ENCODE measurements at regions not wholly inside any gene's neighbourhood (a gene's known extent, or its start where the extent isn't known, plus 50 kb on each side); places are given as distances from the start of the nearest gene placed in this dataset.
"Not testable (repeated sequence)": the region's sequence is repeated elsewhere in the genome, so short reads cannot be mapped to it uniquely, and the experiment has no call there.

DNA sequence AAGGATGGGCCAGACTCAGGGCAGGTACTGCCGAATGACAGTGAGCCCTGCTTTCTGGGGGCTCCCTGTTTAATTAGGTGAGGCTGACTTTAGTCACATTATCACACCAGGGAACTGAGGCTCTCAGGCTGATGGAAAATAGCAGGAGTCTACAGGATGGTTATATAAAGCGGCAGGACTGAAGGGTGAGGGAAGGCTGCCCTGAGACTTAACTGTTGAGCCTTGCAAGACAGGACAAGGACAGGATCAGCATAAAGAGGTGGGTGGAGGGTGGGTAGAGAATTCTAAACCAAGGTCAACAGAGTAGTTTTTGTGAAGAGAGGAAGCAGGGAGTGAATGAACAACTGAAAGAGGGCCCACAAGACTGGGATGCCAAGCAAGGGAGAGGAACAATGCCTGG is 330.1 kb downstream of the SPATA31A6 start:
- TF ChIP-seq, protein P1, sequence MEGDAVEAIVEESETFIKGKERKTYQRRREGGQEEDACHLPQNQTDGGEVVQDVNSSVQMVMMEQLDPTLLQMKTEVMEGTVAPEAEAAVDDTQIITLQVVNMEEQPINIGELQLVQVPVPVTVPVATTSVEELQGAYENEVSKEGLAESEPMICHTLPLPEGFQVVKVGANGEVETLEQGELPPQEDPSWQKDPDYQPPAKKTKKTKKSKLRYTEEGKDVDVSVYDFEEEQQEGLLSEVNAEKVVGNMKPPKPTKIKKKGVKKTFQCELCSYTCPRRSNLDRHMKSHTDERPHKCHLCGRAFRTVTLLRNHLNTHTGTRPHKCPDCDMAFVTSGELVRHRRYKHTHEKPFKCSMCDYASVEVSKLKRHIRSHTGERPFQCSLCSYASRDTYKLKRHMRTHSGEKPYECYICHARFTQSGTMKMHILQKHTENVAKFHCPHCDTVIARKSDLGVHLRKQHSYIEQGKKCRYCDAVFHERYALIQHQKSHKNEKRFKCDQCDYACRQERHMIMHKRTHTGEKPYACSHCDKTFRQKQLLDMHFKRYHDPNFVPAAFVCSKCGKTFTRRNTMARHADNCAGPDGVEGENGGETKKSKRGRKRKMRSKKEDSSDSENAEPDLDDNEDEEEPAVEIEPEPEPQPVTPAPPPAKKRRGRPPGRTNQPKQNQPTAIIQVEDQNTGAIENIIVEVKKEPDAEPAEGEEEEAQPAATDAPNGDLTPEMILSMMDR (IDR thresholded peaks at IDR 0.05; ENCODE audit: control extremely low read depth in 1 of 3, insufficient read depth in 1 of 3, low read depth in 1 of 3, low read length in 3 of 3) = not testable (repeated sequence)
- TF ChIP-seq TBP (IDR thresholded peaks at IDR 0.05; ENCODE audit: low read depth, low read length); EZH2 (IDR thresholded peaks at IDR 0.05; ENCODE audit: low read depth, low read length, severe bottlenecking); EP300 (IDR thresholded peaks at IDR 0.05; ENCODE audit: borderline replicate concordance in 1 of 2, low read depth in 2 of 2, low read length in 2 of 2); POLR2A (IDR thresholded peaks at IDR 0.05; ENCODE audit: control extremely low read depth in 1 of 2, low read depth in 2 of 2, low read length in 2 of 2); POLR2AphosphoS5 (IDR thresholded peaks at IDR 0.05; ENCODE audit: low read depth, low read length); SIX5 (IDR thresholded peaks at IDR 0.05; ENCODE audit: low read depth, low read length); HDAC2 (IDR thresholded peaks at IDR 0.05; ENCODE audit: borderline replicate concordance in 1 of 2, low read depth in 2 of 2, low read length in 2 of 2); HDAC6 (IDR thresholded peaks at IDR 0.05; ENCODE audit: low read depth, low read length); RBBP5 (IDR thresholded peaks at IDR 0.05; ENCODE audit: borderline replicate concordance, low read depth, low read length); YY1 (IDR thresholded peaks at IDR 0.05; ENCODE audit: low read depth, low read length); GTF2F1 (IDR thresholded peaks at IDR 0.05; ENCODE audit: borderline replicate concordance, low read depth, low read length); TAF1 (IDR thresholded peaks at IDR 0.05; ENCODE audit: low read depth, low read length): not testable (repeated sequence)
